ENCODE measurements at regions not wholly inside any gene's neighbourhood (a gene's known extent, or its start where the extent isn't known, plus 50 kb on each side); places are given as distances from the start of the nearest gene placed in this dataset.
"Not testable (repeated sequence)": the region's sequence is repeated elsewhere in the genome, so short reads cannot be mapped to it uniquely, and the experiment has no call there.

- no peak for DNase-seq
Measured at GRCh38 chr6:26267083-26267589, 97.9 kb upstream of the BTN3A2 start.

GRCh38 chr6:26268659-26269402, 96.2 kb upstream of the BTN3A2 start:
- DNase-seq, result no peak

- no peak for DNase-seq
Measured at GRCh38 chr6:26269531-26270485, 95.2 kb upstream of the BTN3A2 start.

GRCh38 chr6:26270486-26270861, 94.5 kb upstream of the BTN3A2 start:
- no peak for DNase-seq

GRCh38 chr6:26270903-26271667, 93.9 kb upstream of the BTN3A2 start:
- peak; percentile 87 for DNase-seq

GRCh38 chr6:26271668-26272024, 93.4 kb upstream of the BTN3A2 start:
- no peak for DNase-seq

GRCh38 chr6:26272171-26272637, 92.8 kb upstream of the BTN3A2 start:
- no peak for DNase-seq

- DNase-seq, result peak; percentile 59
Measured at GRCh38 chr6:26273673-26274588, 91.1 kb upstream of the BTN3A2 start.

- no peak for DNase-seq
Measured at GRCh38 chr6:26275663-26276062, 89.3 kb upstream of the BTN3A2 start.

GRCh38 chr6:26276841-26277648, 88.0 kb upstream of the BTN3A2 start:
- no peak for DNase-seq

- DNase-seq, result no peak
Measured at GRCh38 chr6:26278536-26278935, 86.5 kb upstream of the BTN3A2 start.

- DNase-seq, result not testable (repeated sequence)
Measured at GRCh38 chr6:26279371-26279770, 85.6 kb upstream of the BTN3A2 start.

GRCh38 chr6:26280407-26280806, 84.6 kb upstream of the BTN3A2 start:
- DNase-seq, result no peak

- DNase-seq, result peak; percentile 61
Measured at GRCh38 chr6:26284537-26285142, 80.4 kb upstream of the BTN3A2 start.

GRCh38 chr6:26285143-26286134, 79.6 kb upstream of the BTN3A2 start:
- DNase-seq, result peak; percentile 99

GRCh38 chr6:26286168-26286877, 78.7 kb upstream of the BTN3A2 start:
- peak; percentile 83 for DNase-seq

- no peak for DNase-seq
Measured at GRCh38 chr6:26288155-26288554, 76.8 kb upstream of the BTN3A2 start.

- no peak for DNase-seq
Measured at GRCh38 chr6:26290941-26291340, 74.1 kb upstream of the BTN3A2 start.

- DNase-seq, result no peak
Measured at GRCh38 chr6:26292709-26293108, 72.3 kb upstream of the BTN3A2 start.

Data from suppressor macrophage treated with lipopolysaccharide for 4 hours (primary cell).